ENCODE measurements at regions not wholly inside any gene's neighbourhood (a gene's known extent, or its start where the extent isn't known, plus 50 kb on each side); places are given as distances from the start of the nearest gene placed in this dataset.

- H3K36me3 ChIP-seq (ENCODE audit: control insufficient read depth in 2 of 4, insufficient read depth in 4 of 4, low read length in 3 of 4): no peaks in the 10 kb centered on the region
- no peak overlapping the region for H2AK5ac ChIP-seq (ENCODE audit: low read depth, low read length)
- H2BK120ac ChIP-seq (replicated peaks; ENCODE audit: low read depth, low read length): no peak overlapping the region
- no peaks in the 10 kb centered on the region for H3K4me1 ChIP-seq (replicated peaks in 1 of 4; ENCODE audit: control insufficient read depth in 3 of 4, insufficient read depth in 4 of 4, low read length in 3 of 4)
- H4K91ac ChIP-seq (replicated peaks; ENCODE audit: insufficient read length, low read length): no peak overlapping the region
- H3K18ac ChIP-seq (ENCODE audit: extremely low read depth, low read length): no peak overlapping the region
- H3K4ac ChIP-seq (replicated peaks; ENCODE audit: insufficient read length, low read depth, low read length): no peak overlapping the region
- DNase-seq (ENCODE audit: low read depth in 1 of 2, low spot score in 2 of 2) (no peak), FAIRE-seq (no peak)
- no peak overlapping the region for H3K14ac ChIP-seq (ENCODE audit: insufficient read length)
- no peaks in the 10 kb centered on the region for H3K27me3 ChIP-seq (replicated peaks in 1 of 4; ENCODE audit: control insufficient read depth in 3 of 4, extremely low read depth in 1 of 4, insufficient read depth in 3 of 4, low read length in 3 of 4)
- no peak overlapping the region for H3K56ac ChIP-seq (replicated peaks; ENCODE audit: insufficient read length, low read depth, low read length)
- no peak overlapping the region for H3K9ac ChIP-seq (replicated peaks in 1 of 4; ENCODE audit: extremely low read depth in 1 of 4, low read depth in 3 of 4, low read length in 3 of 4)
- POLR2A ChIA-PET (ENCODE audit: partially characterized antibody): no interaction called here
- no peak overlapping the region for H2BK20ac ChIP-seq (ENCODE audit: low read length)
- 92% methylated on average over 3 of the region's 3 CpGs; no CpG with 5 or more reads in 1 of the 2 experiments for WGBS, 2 experiments (ENCODE audit: extremely low coverage in 1 of 2, insufficient coverage in 1 of 2, insufficient read length in 1 of 2, insufficient replicate concordance in 2 of 2, low coverage in 1 of 2, low lambda C conversion rate in 2 of 2, missing lambda C conversion rate in 1 of 2)
- H3K4me3 ChIP-seq (ENCODE audit: extremely low read depth in 1 of 4, insufficient read depth in 2 of 4, low read depth in 3 of 4, low read length in 4 of 4): no peak overlapping the region
- no peak overlapping the region for H4K5ac ChIP-seq (ENCODE audit: insufficient read length, low read depth, low read length)
- no peak overlapping the region for H3K4me2 ChIP-seq (ENCODE audit: insufficient read depth in 1 of 2, low read depth in 2 of 2, low read length in 2 of 2)
- H3K9me3 ChIP-seq (ENCODE audit: insufficient read depth in 2 of 2, low read depth in 1 of 2, low read length in 1 of 2): no peaks in the 10 kb centered on the region
- no peaks in the 10 kb centered on the region for H3K79me1 ChIP-seq (ENCODE audit: low read depth, low read length)
- H3K23ac ChIP-seq (ENCODE audit: insufficient read length): no peak overlapping the region
- no peak overlapping the region for H2BK15ac ChIP-seq (ENCODE audit: low read length)
- no peak overlapping the region for H3K27ac ChIP-seq (ENCODE audit: low read depth, low read length)
- H3K79me2 ChIP-seq (ENCODE audit: control insufficient read depth in 1 of 2, insufficient read depth in 2 of 2, low read length in 2 of 2): no peaks in the 10 kb centered on the region
- H2BK5ac ChIP-seq (ENCODE audit: low read depth, low read length): no peak overlapping the region
- CTCF ChIA-PET (ENCODE audit: partially characterized antibody): no interaction called here
- no peak overlapping the region for H2AFZ ChIP-seq (ENCODE audit: low read length)
- no peak overlapping the region for H4K8ac ChIP-seq (ENCODE audit: extremely low read depth, insufficient read depth, low read length)
- H3K23me2 ChIP-seq (ENCODE audit: low read depth, low read length): no peaks in the 10 kb centered on the region
- H4K20me1 ChIP-seq (replicated peaks in 1 of 2; ENCODE audit: control insufficient read depth in 1 of 2, insufficient read depth in 2 of 2, low read length in 2 of 2): no peaks in the 10 kb centered on the region
- H2BK12ac ChIP-seq (ENCODE audit: low read depth, low read length): no peak overlapping the region
- TF ChIP-seq NRF1 (IDR thresholded peaks at IDR 0.05; ENCODE audit: low read depth, low read length) (no peak), TBP (IDR thresholded peaks at IDR 0.05; ENCODE audit: low read depth, low read length) (no peak), KDM4A (IDR thresholded peaks at IDR 0.05; ENCODE audit: low read depth, low read length, severe bottlenecking) (no peak), CHD2 (IDR thresholded peaks at IDR 0.05; ENCODE audit: low read length) (no peak), BCL11A (IDR thresholded peaks at IDR 0.05; ENCODE audit: low read depth in 2 of 2, low read length in 2 of 2) (no peak), CHD1 (IDR thresholded peaks at IDR 0.05; ENCODE audit: low read depth, low read length) (no peak), CTBP2 (IDR thresholded peaks at IDR 0.05; ENCODE audit: borderline replicate concordance, insufficient read depth, insufficient read length, low read length) (no peak), ATF2 (IDR thresholded peaks at IDR 0.05; ENCODE audit: low read length) (no peak), SUZ12 (IDR thresholded peaks at IDR 0.05; ENCODE audit: low read length) (no peak), HDAC2 (IDR thresholded peaks at IDR 0.05; ENCODE audit: borderline replicate concordance in 1 of 2, low read depth in 2 of 2, low read length in 2 of 2) (no peak), NANOG (IDR thresholded peaks at IDR 0.05; ENCODE audit: insufficient read depth, low read depth, low read length, poor library complexity, severe bottlenecking) (no peak), KDM1A (IDR thresholded peaks at IDR 0.05; ENCODE audit: borderline replicate concordance, low read length) (no peak), FOSL1 (IDR thresholded peaks at IDR 0.05; ENCODE audit: insufficient read depth, low read depth, low read length) (no peak)
These were observed 786.7 kb upstream of the GHITM start for GRCh38 chr10:83352588-83352987.
